H9 (cell line): ENCODE measurements at regions not wholly inside any gene's neighbourhood (a gene's known extent, or its start where the extent isn't known, plus 50 kb on each side); places are given as distances from the start of the nearest gene placed in this dataset.

ENCODE experiments used
- DNase-seq: peaks from one replicate; pipeline ENCODE4 v3.0.0-alpha.2; 2017
- H2AFZ ChIP-seq: one replicate; pipeline ENCODE4 v1.6.1; 2013; ENCODE audit warnings: mild to moderate bottlenecking, low read length, control low read depth, moderate library complexity
- H2AK5ac ChIP-seq: 2 replicates; pipeline ENCODE4 v1.6.1; 2013; ENCODE audit warnings: low read length, control low read depth, mixed read lengths; ENCODE audit not compliant: insufficient read length
- H2BK120ac ChIP-seq: one replicate; pipeline ENCODE4 v1.6.1; 2013; ENCODE audit warnings: low read depth, mild to moderate bottlenecking, low read length, control low read depth, inconsistent platforms; ENCODE audit not compliant: poor library complexity, severe bottlenecking
- H2BK12ac ChIP-seq: 2 replicates; pipeline ENCODE4 v1.6.1; 2013; ENCODE audit warnings: low read length, control low read depth, mixed read lengths, low read depth; ENCODE audit not compliant: insufficient read length
- H2BK15ac ChIP-seq: 2 replicates; pipeline ENCODE4 v1.6.1; 2013; ENCODE audit warnings: low read depth, low read length, control low read depth
- H2BK20ac ChIP-seq: one replicate; pipeline ENCODE4 v1.6.1; 2013; ENCODE audit warnings: low read depth, mild to moderate bottlenecking, low read length, control low read depth, inconsistent platforms; ENCODE audit not compliant: poor library complexity, severe bottlenecking
- H2BK5ac ChIP-seq: 2 replicates; pipeline ENCODE4 v1.6.1; 2013; ENCODE audit warnings: low read length, control low read depth, mixed read lengths; ENCODE audit not compliant: insufficient read length
- H3K14ac ChIP-seq: 2 replicates; pipeline ENCODE4 v1.6.1; 2013; ENCODE audit warnings: low read length, control low read depth; ENCODE audit not compliant: insufficient read depth
- H3K18ac ChIP-seq: 2 replicates; pipeline ENCODE4 v1.6.1; 2013; ENCODE audit warnings: low read depth, mild to moderate bottlenecking, mixed read lengths, low read length, control low read depth; ENCODE audit not compliant: insufficient read length
- H3K23ac ChIP-seq: 2 replicates; pipeline ENCODE4 v1.6.1; 2013; ENCODE audit warnings: low read length, control low read depth, mixed read lengths, low read depth; ENCODE audit not compliant: insufficient read length
- H3K23me2 ChIP-seq: 2 replicates; pipeline ENCODE4 v1.6.1; 2013; ENCODE audit warnings: low read depth, mild to moderate bottlenecking, mixed read lengths, low read length, control low read depth; ENCODE audit not compliant: insufficient read length, poor library complexity, severe bottlenecking
- H3K27ac ChIP-seq: 2 replicates; pipeline ENCODE4 v1.5.1; 2013; ENCODE audit warnings: low read length, control low read depth, mixed read lengths, low read depth; ENCODE audit not compliant: insufficient read length
- H3K27me3 ChIP-seq: 2 replicates; pipeline ENCODE4 v1.6.1; 2013; ENCODE audit warnings: low read length, control low read depth, inconsistent platforms; ENCODE audit not compliant: insufficient read depth
- H3K4ac ChIP-seq: 2 replicates; pipeline ENCODE4 v1.6.1; 2013; ENCODE audit warnings: low read depth, mild to moderate bottlenecking, control low read depth, inconsistent platforms, low read length, moderate library complexity
- H3K4me1 ChIP-seq: 2 replicates; pipeline ENCODE4 v1.6.1; 2013; ENCODE audit warnings: low read length, control low read depth, inconsistent platforms; ENCODE audit not compliant: insufficient read depth
- H3K4me2 ChIP-seq: 2 replicates; pipeline ENCODE4 v1.6.1; 2013; ENCODE audit warnings: low read length, control low read depth, mixed read lengths; ENCODE audit not compliant: insufficient read length, insufficient read depth
- H3K56ac ChIP-seq: 2 replicates; pipeline ENCODE4 v1.6.1; 2013; ENCODE audit warnings: low read depth, mild to moderate bottlenecking, mixed read lengths, low read length, control low read depth; ENCODE audit not compliant: insufficient read length
- H3K79me1 ChIP-seq: 2 replicates; pipeline ENCODE4 v1.6.1; 2013; ENCODE audit warnings: low read depth, mild to moderate bottlenecking, moderate library complexity, low read length, control low read depth, inconsistent platforms; ENCODE audit not compliant: insufficient read depth, poor library complexity, severe bottlenecking
- H3K79me2 ChIP-seq: 2 replicates; pipeline ENCODE4 v1.6.1; 2013; ENCODE audit warnings: low read length, control low read depth, inconsistent platforms; ENCODE audit not compliant: insufficient read depth
- H3K9ac ChIP-seq: 2 replicates; pipeline ENCODE4 v1.6.1; 2013; ENCODE audit warnings: low read length, control low read depth, mixed read lengths; ENCODE audit not compliant: insufficient read length; ENCODE audit errors: extremely low read depth
- H3K9me3 ChIP-seq: one replicate; pipeline ENCODE4 v1.6.1; 2013; ENCODE audit warnings: low read depth, low read length, inconsistent platforms; ENCODE audit not compliant: control insufficient read depth
- H3T11ph ChIP-seq: one replicate; pipeline ENCODE4 v1.6.1; 2013; ENCODE audit warnings: mild to moderate bottlenecking, low read length, control low read depth, inconsistent platforms
- H4K20me1 ChIP-seq: one replicate; pipeline ENCODE4 v1.6.1; 2013; ENCODE audit not compliant: control insufficient read depth, insufficient read length, insufficient read depth
- H4K5ac ChIP-seq: 2 replicates; pipeline ENCODE4 v1.6.1; 2013; ENCODE audit warnings: low read depth, mild to moderate bottlenecking, mixed read lengths, low read length, control low read depth; ENCODE audit not compliant: insufficient read length
- H4K8ac ChIP-seq: replicated peaks from 2 replicates; pipeline ENCODE4 v1.6.1; 2013; ENCODE audit warnings: low read length, control low read depth, mixed read lengths, low read depth; ENCODE audit not compliant: insufficient read length
- H4K91ac ChIP-seq: 2 replicates; pipeline ENCODE4 v1.6.1; 2013; ENCODE audit warnings: low read depth, mild to moderate bottlenecking, moderate library complexity, mixed read lengths, low read length, control low read depth; ENCODE audit not compliant: insufficient read length
- H3K27ac Mint-ChIP-seq, 3 experiments: 2 replicates in 2 of 3; 3 replicates in 1 of 3; pipeline ENCODE4 v1.8.0; 2020 to 2021; ENCODE audit warnings: mixed read lengths in 3 of 3, mild to moderate bottlenecking in 1 of 3, moderate library complexity in 1 of 3
- H3K27me3 Mint-ChIP-seq: 2 replicates; pipeline ENCODE4 v1.8.0; 2021; ENCODE audit warnings: low read depth, mild to moderate bottlenecking, moderate library complexity, mixed read lengths
- H3K36me3 Mint-ChIP-seq, 3 experiments: 2 replicates in 2 of 3; 3 replicates in 1 of 3; pipeline ENCODE4 v1.8.0; 2020 to 2021; ENCODE audit warnings: low read depth in 3 of 3, mixed read lengths in 3 of 3; ENCODE audit not compliant: insufficient read depth in 1 of 3
- H3K4me1 Mint-ChIP-seq, 2 experiments: 2 replicates each; pipeline ENCODE4 v1.8.0; 2020; ENCODE audit warnings: mixed read lengths in 2 of 2
- H3K4me3 Mint-ChIP-seq, 2 experiments: 2 replicates in 1 of 2; 3 replicates in 1 of 2; pipeline ENCODE4 v1.8.0; 2020 to 2021; ENCODE audit warnings: mild to moderate bottlenecking in 2 of 2, mixed read lengths in 2 of 2, moderate library complexity in 1 of 2
- H3K9me3 Mint-ChIP-seq, 2 experiments: 2 replicates in 1 of 2; 3 replicates in 1 of 2; pipeline ENCODE4 v1.8.0; 2020; ENCODE audit warnings: mild to moderate bottlenecking in 2 of 2, mixed read lengths in 2 of 2, moderate library complexity in 1 of 2
- TF ChIP-seq, protein P1 (sequence below): fragments of 200-600 bp; sonication (generic); conservative IDR thresholded peaks from 3 replicates; pipeline ENCODE4 v1.8.0; 2021; ENCODE audit warnings: antibody characterized with exemption, mild to moderate bottlenecking

DNA sequence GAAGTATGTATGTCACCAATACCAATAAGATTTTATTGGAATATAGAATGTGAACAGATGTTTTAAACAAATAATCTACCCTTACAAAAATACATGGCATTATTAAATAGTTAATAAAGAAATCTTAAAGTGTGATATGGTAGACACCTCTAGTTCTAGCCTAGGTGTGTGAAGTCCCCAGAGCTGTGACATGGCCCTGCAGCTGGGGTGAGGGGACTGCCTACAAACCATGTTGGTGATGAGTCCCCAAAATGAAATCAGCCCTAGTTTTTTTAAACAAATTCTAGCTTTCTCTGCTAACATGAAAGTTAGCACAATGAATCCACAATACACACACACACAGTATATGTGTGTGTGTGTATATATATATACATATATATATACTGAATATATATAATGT is 195.1 kb upstream of the RPS23 start:
- Histone ChIP-seq H4K8ac (no peak overlapping the region), H3K4me1 (no peaks in the 10 kb centered on the region), H2BK120ac (no peak overlapping the region), H3K23ac (no peak overlapping the region), H2AFZ (no peak overlapping the region), H2BK12ac (no peak overlapping the region), H3K9ac (no peak overlapping the region), H3K18ac (no peak overlapping the region), H4K91ac (no peak overlapping the region), H2BK5ac (no peak overlapping the region), H4K5ac (no peak overlapping the region), H3K56ac (no peak overlapping the region), H4K20me1 (no peaks in the 10 kb centered on the region), H3K79me2 (no peaks in the 10 kb centered on the region), H2AK5ac (no peak overlapping the region), H3K23me2 (no peaks in the 10 kb centered on the region), H3K27me3 (no peaks in the 10 kb centered on the region), H3K9me3 (no peaks in the 10 kb centered on the region), H3K79me1 (no peaks in the 10 kb centered on the region), H3K4ac (no peak overlapping the region), H3K4me2 (no peak overlapping the region), H2BK20ac (no peak overlapping the region), H3K27ac (no peak overlapping the region), H3K14ac (no peak overlapping the region), H3T11ph (no peak overlapping the region), H2BK15ac (no peak overlapping the region)
- no peaks in the 10 kb centered on the region for H3K36me3 Mint-ChIP-seq
- H3K9me3 Mint-ChIP-seq: no peaks in the 10 kb centered on the region
- TF ChIP-seq, protein P1, sequence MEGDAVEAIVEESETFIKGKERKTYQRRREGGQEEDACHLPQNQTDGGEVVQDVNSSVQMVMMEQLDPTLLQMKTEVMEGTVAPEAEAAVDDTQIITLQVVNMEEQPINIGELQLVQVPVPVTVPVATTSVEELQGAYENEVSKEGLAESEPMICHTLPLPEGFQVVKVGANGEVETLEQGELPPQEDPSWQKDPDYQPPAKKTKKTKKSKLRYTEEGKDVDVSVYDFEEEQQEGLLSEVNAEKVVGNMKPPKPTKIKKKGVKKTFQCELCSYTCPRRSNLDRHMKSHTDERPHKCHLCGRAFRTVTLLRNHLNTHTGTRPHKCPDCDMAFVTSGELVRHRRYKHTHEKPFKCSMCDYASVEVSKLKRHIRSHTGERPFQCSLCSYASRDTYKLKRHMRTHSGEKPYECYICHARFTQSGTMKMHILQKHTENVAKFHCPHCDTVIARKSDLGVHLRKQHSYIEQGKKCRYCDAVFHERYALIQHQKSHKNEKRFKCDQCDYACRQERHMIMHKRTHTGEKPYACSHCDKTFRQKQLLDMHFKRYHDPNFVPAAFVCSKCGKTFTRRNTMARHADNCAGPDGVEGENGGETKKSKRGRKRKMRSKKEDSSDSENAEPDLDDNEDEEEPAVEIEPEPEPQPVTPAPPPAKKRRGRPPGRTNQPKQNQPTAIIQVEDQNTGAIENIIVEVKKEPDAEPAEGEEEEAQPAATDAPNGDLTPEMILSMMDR: no peak
- no peak overlapping the region for H3K4me3 Mint-ChIP-seq
- no peak overlapping the region for H3K27ac Mint-ChIP-seq
- no peak for DNase-seq
- H3K27me3 Mint-ChIP-seq: no peaks in the 10 kb centered on the region
- no peaks in the 10 kb centered on the region for H3K4me1 Mint-ChIP-seq
